Tibial nerve (tissue), 4 donors: ENCODE measurements at regions not wholly inside any gene's neighbourhood (a gene's known extent, or its start where the extent isn't known, plus 50 kb on each side); places are given as distances from the start of the nearest gene placed in this dataset.

Experiments used
- DNase-seq, 2 donors: peaks; one replicate each; pipeline ENCODE4 v3.0.0-alpha.2; 2019; ENCODE audit warnings: low spot score in 2 of 2
- H3K27ac ChIP-seq, 4 donors: fragments of 200-600 bp; sonication (generic) in 3 of 4; one replicate each; pipeline ENCODE4 v1.5.1; 2017 to 2019; ENCODE audit warnings: mild to moderate bottlenecking in 1 of 4
- H3K27me3 ChIP-seq, 2 donors: fragments of 200-600 bp; sonication (generic) in 1 of 2; one replicate each; pipeline versions ENCODE4 v1.5.1 to v1.6.0; 2017 to 2019
- H3K36me3 ChIP-seq, 3 donors: fragments of 200-600 bp; sonication (generic); one replicate each; pipeline ENCODE4 v1.5.1; 2018 to 2019
- H3K4me1 ChIP-seq, 4 donors: fragments of 200-600 bp; sonication (generic) in 3 of 4; one replicate each; pipeline ENCODE4 v1.5.1; 2017 to 2019
- H3K4me3 ChIP-seq, 4 donors: fragments of 200-600 bp; sonication (generic) in 3 of 4; one replicate each; pipeline ENCODE4 v1.5.1; 2017 to 2019; ENCODE audit warnings: mild to moderate bottlenecking in 1 of 4, moderate library complexity in 1 of 4
- H3K9me3 ChIP-seq, 4 donors: fragments of 200-600 bp; sonication (generic) in 3 of 4; one replicate each; pipeline ENCODE4 v1.5.1; 2017 to 2019
- EP300 ChIP-seq, 2 donors: sonication (generic); formaldehyde crosslinking; IDR thresholded peaks; one replicate each; pipeline ENCODE4 v1.6.1; 2017; ENCODE audit warnings: antibody characterized with exemption in 2 of 2, mild to moderate bottlenecking in 1 of 2
- POLR2A ChIP-seq, 2 donors: fragments of 450-650 bp; IDR thresholded peaks; one replicate each; pipeline ENCODE4 v1.6.1; 2017; ENCODE audit warnings: antibody characterized with exemption in 2 of 2, mild to moderate bottlenecking in 2 of 2, moderate library complexity in 2 of 2
- WGBS, 2 donors: methylation state at CpG; one replicate each; pipeline ENCODE4 v1.1.5; 2018; 5-methylcytosine and 5-hydroxymethylcytosine counted together
- TF ChIP-seq, protein P1 (sequence below), 5 experiments: fragments of 200-600 bp in 3 of 5; fragments of 450-650 bp in 2 of 5; sonication (generic) in 3 of 5; IDR thresholded peaks; one replicate each; pipeline ENCODE4 v1.5.1; 2016 to 2019; ENCODE audit warnings: antibody characterized with exemption in 5 of 5, mild to moderate bottlenecking in 3 of 5, moderate library complexity in 2 of 5

DNA sequence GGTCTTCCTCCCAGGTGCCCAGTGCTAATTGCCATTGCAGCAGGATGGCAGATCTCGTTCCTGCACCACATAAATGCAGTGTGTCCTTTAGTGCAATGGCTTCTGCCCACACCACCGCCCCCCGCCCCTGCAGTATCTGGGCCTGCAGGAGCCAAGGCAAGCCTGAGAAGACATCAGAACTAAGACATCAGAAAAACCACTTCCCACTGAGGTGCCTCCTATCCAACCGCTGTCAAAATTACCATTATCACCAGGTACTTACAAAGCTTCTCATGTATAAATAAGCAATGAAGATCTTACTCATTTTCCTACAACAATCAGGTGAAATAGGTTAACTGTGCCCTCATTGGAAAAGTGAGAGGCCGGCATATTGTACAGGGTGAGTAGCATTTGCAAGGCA, 228.8 kb downstream of the FBXO15 start:
- Histone ChIP-seq H3K27ac (no peak overlapping the region), H3K27me3 (no peaks in the 10 kb centered on the region), H3K36me3 (no peaks in the 10 kb centered on the region), H3K4me1 (no peaks in the 10 kb centered on the region), H3K9me3 (no peaks in the 10 kb centered on the region), H3K4me3 (no peak overlapping the region)
- TF ChIP-seq EP300 (IDR thresholded peaks at IDR 0.05) (no peak), POLR2A (IDR thresholded peaks at IDR 0.05) (no peak)
- TF ChIP-seq, protein P1, sequence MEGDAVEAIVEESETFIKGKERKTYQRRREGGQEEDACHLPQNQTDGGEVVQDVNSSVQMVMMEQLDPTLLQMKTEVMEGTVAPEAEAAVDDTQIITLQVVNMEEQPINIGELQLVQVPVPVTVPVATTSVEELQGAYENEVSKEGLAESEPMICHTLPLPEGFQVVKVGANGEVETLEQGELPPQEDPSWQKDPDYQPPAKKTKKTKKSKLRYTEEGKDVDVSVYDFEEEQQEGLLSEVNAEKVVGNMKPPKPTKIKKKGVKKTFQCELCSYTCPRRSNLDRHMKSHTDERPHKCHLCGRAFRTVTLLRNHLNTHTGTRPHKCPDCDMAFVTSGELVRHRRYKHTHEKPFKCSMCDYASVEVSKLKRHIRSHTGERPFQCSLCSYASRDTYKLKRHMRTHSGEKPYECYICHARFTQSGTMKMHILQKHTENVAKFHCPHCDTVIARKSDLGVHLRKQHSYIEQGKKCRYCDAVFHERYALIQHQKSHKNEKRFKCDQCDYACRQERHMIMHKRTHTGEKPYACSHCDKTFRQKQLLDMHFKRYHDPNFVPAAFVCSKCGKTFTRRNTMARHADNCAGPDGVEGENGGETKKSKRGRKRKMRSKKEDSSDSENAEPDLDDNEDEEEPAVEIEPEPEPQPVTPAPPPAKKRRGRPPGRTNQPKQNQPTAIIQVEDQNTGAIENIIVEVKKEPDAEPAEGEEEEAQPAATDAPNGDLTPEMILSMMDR (IDR thresholded peaks at IDR 0.05): no peak
- DNase-seq: no peak
- WGBS, 2 donors: 81 to 87% methylated on average over 5 of the region's 5 CpGs

DNA sequence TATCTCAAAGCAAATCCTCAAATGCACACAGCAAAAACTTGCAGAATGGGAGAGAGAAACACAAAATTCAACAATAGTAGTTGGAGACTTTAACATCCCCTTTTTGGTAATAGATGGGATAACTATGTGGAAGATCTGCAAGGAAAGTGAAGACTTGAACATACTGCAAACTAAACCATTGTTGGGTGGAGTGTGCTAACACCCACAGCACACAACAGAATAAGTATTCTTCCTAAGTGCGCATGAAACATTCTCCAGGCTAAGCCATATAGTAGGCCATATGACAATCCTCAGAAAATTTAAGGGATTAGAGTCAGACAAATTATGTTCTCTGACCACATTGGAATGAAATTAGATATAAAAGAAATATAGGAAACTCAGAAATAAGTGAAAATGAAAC, 230.6 kb downstream of the FBXO15 start:
- WGBS, 2 donors: 95 to 100% methylated on average over 1 of the region's 1 CpG
- Histone ChIP-seq H3K27ac (no peak overlapping the region), H3K36me3 (no peaks in the 10 kb centered on the region), H3K9me3 (no peaks in the 10 kb centered on the region), H3K27me3 (no peaks in the 10 kb centered on the region), H3K4me1 (no peaks in the 10 kb centered on the region), H3K4me3 (no peak overlapping the region)
- no peak for DNase-seq
- TF ChIP-seq, protein P1 (IDR thresholded peaks at IDR 0.05): no peak
- TF ChIP-seq EP300 (IDR thresholded peaks at IDR 0.05) (no peak), POLR2A (IDR thresholded peaks at IDR 0.05) (no peak)

DNA sequence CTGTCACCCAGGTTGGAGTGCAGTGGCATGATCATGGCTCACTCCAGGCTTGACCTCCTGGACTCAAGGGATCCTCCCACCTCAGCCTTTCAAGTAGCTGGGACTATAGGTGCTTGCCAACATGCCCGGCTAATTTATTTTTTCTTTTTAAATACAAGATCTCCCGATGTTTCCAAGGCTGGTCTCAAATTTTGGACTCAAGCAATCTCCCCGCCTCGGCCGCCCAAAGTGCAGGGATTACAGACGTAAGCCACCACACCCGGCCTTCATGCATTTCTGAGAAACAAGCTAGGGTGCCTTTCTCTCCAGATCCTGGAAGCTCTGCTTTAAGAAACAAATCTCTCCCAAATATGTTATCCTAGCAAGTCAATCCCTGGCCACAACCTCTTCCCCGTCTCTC, 234.1 kb downstream of the FBXO15 start:
- WGBS, 2 donors: 90 to 92% methylated on average over 8 of the region's 8 CpGs
- TF ChIP-seq POLR2A (IDR thresholded peaks at IDR 0.05) (no peak), EP300 (IDR thresholded peaks at IDR 0.05) (no peak)
- TF ChIP-seq, protein P1 (IDR thresholded peaks at IDR 0.05): no peak
- Histone ChIP-seq H3K27me3 (no peaks in the 10 kb centered on the region), H3K4me1 (no peaks in the 10 kb centered on the region), H3K9me3 (no peaks in the 10 kb centered on the region), H3K27ac (no peak overlapping the region), H3K4me3 (no peak overlapping the region), H3K36me3 (no peaks in the 10 kb centered on the region)
- no peak for DNase-seq

DNA sequence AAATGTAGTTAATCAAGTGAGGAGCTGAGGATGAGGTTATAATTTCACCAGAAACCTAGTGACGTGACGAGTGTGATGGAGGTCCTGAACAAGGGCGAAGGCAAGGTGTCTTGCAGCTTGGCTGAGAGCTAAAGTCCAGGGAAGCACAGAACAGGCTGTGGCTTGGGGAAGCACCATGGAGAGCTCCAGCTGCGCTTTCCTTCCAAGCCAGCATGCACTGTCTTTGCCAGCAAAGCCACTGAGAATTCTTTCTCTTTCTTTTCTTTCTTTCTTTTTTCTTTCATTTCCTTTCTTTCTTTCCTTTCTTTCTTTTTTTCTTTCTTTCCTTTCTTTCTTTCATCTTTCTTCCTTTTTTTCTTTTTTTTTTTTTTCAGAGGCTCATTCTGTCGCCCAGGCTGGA, 239.3 kb downstream of the FBXO15 start:
- no peak for DNase-seq
- TF ChIP-seq, protein P1 (IDR thresholded peaks at IDR 0.05): no peak
- 52 to 56% methylated on average over 5 of the region's 5 CpGs for WGBS, 2 donors
- Histone ChIP-seq H3K4me1 (no peaks in the 10 kb centered on the region), H3K4me3 (no peak overlapping the region), H3K27me3 (no peaks in the 10 kb centered on the region), H3K27ac (no peak overlapping the region), H3K36me3 (no peaks in the 10 kb centered on the region), H3K9me3 (no peaks in the 10 kb centered on the region)

DNA sequence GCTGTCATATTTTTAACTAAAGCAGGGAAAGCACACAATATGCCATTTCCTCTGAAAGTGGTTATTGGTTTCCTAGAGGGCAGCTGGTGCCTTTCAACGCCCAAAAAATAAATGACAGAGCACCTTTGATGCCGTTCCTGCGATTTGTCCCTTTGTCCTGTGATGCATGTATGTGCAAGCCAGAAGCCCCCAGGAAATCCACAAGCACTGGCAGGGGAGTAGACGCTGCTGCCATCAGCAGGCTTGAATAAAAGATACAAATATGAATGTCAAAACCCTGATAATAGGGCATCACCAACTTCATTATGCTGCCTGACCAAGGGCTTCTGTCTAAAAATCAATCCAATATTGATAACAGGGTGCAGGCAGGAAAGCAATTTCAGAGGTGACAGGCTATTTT, 246.1 kb downstream of the FBXO15 start:
- no peaks in the 10 kb centered on the region for H3K9me3 ChIP-seq
- no peaks in the 10 kb centered on the region for H3K4me1 ChIP-seq
- TF ChIP-seq POLR2A (IDR thresholded peaks at IDR 0.05): no peak
- no peak for TF ChIP-seq EP300 (IDR thresholded peaks at IDR 0.05)

DNA sequence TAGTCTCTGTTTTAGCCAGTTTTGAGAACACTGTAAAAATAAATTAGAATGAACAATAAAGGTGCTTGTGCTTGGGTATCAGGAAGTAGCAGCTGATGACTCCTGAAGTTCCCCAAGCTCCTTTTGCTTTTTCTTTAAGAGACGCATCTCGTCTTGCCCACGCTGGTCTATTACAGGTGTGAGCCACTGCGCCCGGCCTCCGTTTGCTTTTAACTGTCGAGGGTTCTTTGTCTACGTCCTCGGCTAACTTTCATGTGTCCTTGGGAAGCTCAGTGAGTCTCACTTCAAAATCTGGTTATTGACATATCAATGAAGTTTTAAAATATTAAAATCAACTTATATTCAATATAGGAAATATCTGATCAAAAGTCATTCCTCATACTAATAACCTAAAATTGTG, 246.5 kb downstream of the FBXO15 start:
- no peak overlapping the region for H3K27ac ChIP-seq

More for the DNA sequence above, 246.1 kb downstream of the FBXO15 start:
- H3K36me3 ChIP-seq: no peaks in the 10 kb centered on the region
- WGBS, 2 donors: 55 to 61% methylated on average over 4 of the region's 4 CpGs
- no peak overlapping the region for H3K4me3 ChIP-seq
- no peaks in the 10 kb centered on the region for H3K27me3 ChIP-seq
- no peak for DNase-seq
- no peak overlapping the region for H3K27ac ChIP-seq

More for the DNA sequence above, 246.5 kb downstream of the FBXO15 start:
- 82 to 87% methylated on average over 9 of the region's 9 CpGs for WGBS, 2 donors
- no peak overlapping the region for H3K4me3 ChIP-seq
- H3K4me1 ChIP-seq: no peaks in the 10 kb centered on the region
- no peak for DNase-seq
- H3K9me3 ChIP-seq: no peaks in the 10 kb centered on the region
- no peaks in the 10 kb centered on the region for H3K27me3 ChIP-seq
- no peaks in the 10 kb centered on the region for H3K36me3 ChIP-seq
- TF ChIP-seq, protein P1 (IDR thresholded peaks at IDR 0.05): no peak
- TF ChIP-seq EP300 (IDR thresholded peaks at IDR 0.05) (no peak), POLR2A (IDR thresholded peaks at IDR 0.05) (no peak)
